HG03060 (cell line): ENCODE measurements at regions not wholly inside any gene's neighbourhood (a gene's known extent, or its start where the extent isn't known, plus 50 kb on each side); places are given as distances from the start of the nearest gene placed in this dataset.

Experiments used
- ATAC-seq: cut with Tn5 transposase; IDR thresholded peaks from one replicate; pipeline ENCODE4 v1.9.1; 2021; ENCODE audit warnings: low read depth, moderate number of reproducible peaks; ENCODE audit not compliant: unreplicated experiment

GRCh38 chr10:33759191-33759590, 424.7 kb upstream of the NRP1 start:
- ATAC-seq: no peak

- no peak for ATAC-seq
Observed at GRCh38 chr10:33758299-33758698, 423.8 kb upstream of the NRP1 start.

GRCh38 chr10:33754052-33754451, 419.6 kb upstream of the NRP1 start:
- no peak for ATAC-seq

GRCh38 chr10:33753389-33753788, 418.9 kb upstream of the NRP1 start:
- ATAC-seq: no peak

GRCh38 chr10:33749790-33750189, 415.3 kb upstream of the NRP1 start:
- ATAC-seq: no peak

- ATAC-seq: no peak
Observed at GRCh38 chr10:33749067-33749735, 414.7 kb upstream of the NRP1 start.

GRCh38 chr10:33746836-33747268, 412.4 kb upstream of the NRP1 start:
- ATAC-seq: no peak

- no peak for ATAC-seq
Observed at GRCh38 chr10:33746186-33746585, 411.7 kb upstream of the NRP1 start.

- no peak for ATAC-seq
Observed at GRCh38 chr10:33743429-33743857, 409.0 kb upstream of the NRP1 start.

- no peak for ATAC-seq
Observed at GRCh38 chr10:33739031-33739430, 404.6 kb upstream of the NRP1 start.

GRCh38 chr10:33735464-33735923, 401.0 kb upstream of the NRP1 start:
- ATAC-seq: no peak

GRCh38 chr10:33734393-33735155, 400.1 kb upstream of the NRP1 start:
- ATAC-seq: no peak

- no peak for ATAC-seq
Observed at GRCh38 chr10:33733058-33733457, 398.6 kb upstream of the NRP1 start.

GRCh38 chr10:33732161-33732680, 397.8 kb upstream of the NRP1 start:
- no peak for ATAC-seq

GRCh38 chr10:33731322-33731721, 396.9 kb upstream of the NRP1 start:
- ATAC-seq: no peak

GRCh38 chr10:33725430-33725829, 391.0 kb upstream of the NRP1 start:
- no peak for ATAC-seq

GRCh38 chr10:33723181-33723580, 388.7 kb upstream of the NRP1 start:
- no peak for ATAC-seq

- no peak for ATAC-seq
Observed at GRCh38 chr10:33722067-33722466, 387.6 kb upstream of the NRP1 start.

- ATAC-seq: no peak
Observed at GRCh38 chr10:33721509-33721908, 387.0 kb upstream of the NRP1 start.

GRCh38 chr10:33720161-33720560, 385.7 kb upstream of the NRP1 start:
- no peak for ATAC-seq

GRCh38 chr10:33719005-33719703, 384.7 kb upstream of the NRP1 start:
- no peak for ATAC-seq
